Osteoblast (primary cell): ENCODE measurements at regions not wholly inside any gene's neighbourhood (a gene's known extent, or its start where the extent isn't known, plus 50 kb on each side); places are given as distances from the start of the nearest gene placed in this dataset.

Experiments used
- DNase-seq: peaks from one replicate; pipeline ENCODE4 v3.0.0; 2011; ENCODE audit warnings: low spot score, mixed read lengths; ENCODE audit not compliant: insufficient read length; ENCODE audit errors: missing footprints
- H2AFZ ChIP-seq: 2 replicates; pipeline ENCODE4 v1.6.0; 2011; ENCODE audit warnings: mild to moderate bottlenecking, low read length
- H3K27ac ChIP-seq: 2 replicates; pipeline ENCODE4 v1.5.1; 2011; ENCODE audit warnings: mild to moderate bottlenecking, low read depth, low read length, moderate library complexity
- H3K27me3 ChIP-seq: 2 replicates; pipeline ENCODE4 v1.6.0; 2012; ENCODE audit warnings: mild to moderate bottlenecking, control low read depth, inconsistent platforms, low read length, moderate library complexity; ENCODE audit not compliant: insufficient read depth
- H3K36me3 ChIP-seq: 2 replicates; pipeline ENCODE4 v1.5.1; 2011; ENCODE audit warnings: mild to moderate bottlenecking, low read length, control low read depth, moderate library complexity; ENCODE audit not compliant: insufficient read depth
- H3K4me1 ChIP-seq: 2 replicates; pipeline ENCODE4 v1.5.1; 2011; ENCODE audit warnings: mild to moderate bottlenecking, low read length, control low read depth, moderate library complexity; ENCODE audit not compliant: insufficient read depth
- H3K4me2 ChIP-seq: 2 replicates; pipeline ENCODE4 v1.6.0; 2011; ENCODE audit warnings: mild to moderate bottlenecking, low read length; ENCODE audit not compliant: insufficient read depth
- H3K4me3 ChIP-seq: fragments of 200-600 bp; sonication (generic); 3 replicates; pipeline ENCODE4 v1.5.1; 2012; ENCODE audit warnings: mild to moderate bottlenecking, low read length, inconsistent platforms; ENCODE audit not compliant: insufficient read depth
- H3K79me2 ChIP-seq: 2 replicates; pipeline ENCODE4 v1.6.0; 2012; ENCODE audit warnings: mild to moderate bottlenecking, low read length, control low read depth, inconsistent platforms; ENCODE audit not compliant: insufficient read depth
- H3K9me3 ChIP-seq: 2 replicates; pipeline ENCODE4 v1.5.1; 2011; ENCODE audit warnings: low read depth, low read length, control low read depth
- H4K20me1 ChIP-seq: 2 replicates; pipeline ENCODE4 v1.6.0; 2012; ENCODE audit warnings: mild to moderate bottlenecking, low read length, control low read depth; ENCODE audit not compliant: insufficient read depth
- TF ChIP-seq, protein P1 (sequence below): IDR thresholded peaks from 2 replicates; pipeline ENCODE4 v1.5.1; 2011; ENCODE audit warnings: mild to moderate bottlenecking, low read depth, low read length, moderate library complexity; ENCODE audit errors: extremely low read depth

DNA sequence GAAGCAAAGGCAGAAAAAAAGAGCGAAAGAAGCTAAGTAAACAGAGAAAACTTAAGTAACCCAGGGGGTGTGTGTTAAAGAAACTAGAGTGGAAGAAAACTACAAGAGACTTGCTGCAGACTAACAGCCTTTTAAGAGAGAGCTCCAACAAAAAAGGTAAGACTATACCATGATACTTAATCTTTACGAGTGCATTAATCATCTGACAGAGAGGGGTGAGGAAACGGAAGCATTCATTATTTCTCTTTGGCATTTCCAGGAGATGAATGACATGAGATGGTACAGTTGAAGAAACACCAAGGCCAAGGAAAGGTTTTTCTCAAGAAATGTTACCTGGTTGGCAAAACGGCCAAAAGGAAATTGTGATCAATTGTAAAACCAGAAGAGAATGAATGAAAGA, 906.8 kb downstream of the QKI start:
- DNase-seq, result no peak
- H3K27me3 ChIP-seq, result no peaks in the 10 kb centered on the region
- TF ChIP-seq, protein P1, sequence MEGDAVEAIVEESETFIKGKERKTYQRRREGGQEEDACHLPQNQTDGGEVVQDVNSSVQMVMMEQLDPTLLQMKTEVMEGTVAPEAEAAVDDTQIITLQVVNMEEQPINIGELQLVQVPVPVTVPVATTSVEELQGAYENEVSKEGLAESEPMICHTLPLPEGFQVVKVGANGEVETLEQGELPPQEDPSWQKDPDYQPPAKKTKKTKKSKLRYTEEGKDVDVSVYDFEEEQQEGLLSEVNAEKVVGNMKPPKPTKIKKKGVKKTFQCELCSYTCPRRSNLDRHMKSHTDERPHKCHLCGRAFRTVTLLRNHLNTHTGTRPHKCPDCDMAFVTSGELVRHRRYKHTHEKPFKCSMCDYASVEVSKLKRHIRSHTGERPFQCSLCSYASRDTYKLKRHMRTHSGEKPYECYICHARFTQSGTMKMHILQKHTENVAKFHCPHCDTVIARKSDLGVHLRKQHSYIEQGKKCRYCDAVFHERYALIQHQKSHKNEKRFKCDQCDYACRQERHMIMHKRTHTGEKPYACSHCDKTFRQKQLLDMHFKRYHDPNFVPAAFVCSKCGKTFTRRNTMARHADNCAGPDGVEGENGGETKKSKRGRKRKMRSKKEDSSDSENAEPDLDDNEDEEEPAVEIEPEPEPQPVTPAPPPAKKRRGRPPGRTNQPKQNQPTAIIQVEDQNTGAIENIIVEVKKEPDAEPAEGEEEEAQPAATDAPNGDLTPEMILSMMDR, result no peak
- H3K4me1 ChIP-seq, result no peaks in the 10 kb centered on the region
- no peak overlapping the region for H2AFZ ChIP-seq
- no peaks in the 10 kb centered on the region for H4K20me1 ChIP-seq
- no peaks in the 10 kb centered on the region for H3K9me3 ChIP-seq
- H3K27ac ChIP-seq, result no peak overlapping the region
- no peak overlapping the region for H3K4me3 ChIP-seq
- no peak overlapping the region for H3K4me2 ChIP-seq
- no peaks in the 10 kb centered on the region for H3K36me3 ChIP-seq
- no peaks in the 10 kb centered on the region for H3K79me2 ChIP-seq

DNA sequence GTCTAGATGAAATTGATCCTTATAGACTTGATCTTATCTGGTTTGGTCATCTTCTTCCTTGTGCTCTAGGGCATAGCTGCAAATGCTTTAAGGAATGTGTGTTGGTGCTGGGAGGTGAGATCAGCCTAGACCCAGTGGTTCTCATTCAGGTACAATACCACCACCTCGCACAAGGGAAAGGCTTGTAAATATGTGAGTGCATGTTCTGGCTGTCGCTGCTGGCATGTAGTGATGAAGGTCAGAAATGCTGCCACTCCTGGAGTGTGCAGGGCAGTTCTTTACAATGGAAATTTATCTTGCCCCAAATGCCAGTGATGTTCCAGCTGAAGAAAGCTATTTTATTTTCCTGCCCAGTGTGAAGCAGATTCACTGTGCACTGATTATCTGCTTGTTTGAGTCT, 900.9 kb downstream of the QKI start:
- H3K27ac ChIP-seq, result no peak overlapping the region

DNA sequence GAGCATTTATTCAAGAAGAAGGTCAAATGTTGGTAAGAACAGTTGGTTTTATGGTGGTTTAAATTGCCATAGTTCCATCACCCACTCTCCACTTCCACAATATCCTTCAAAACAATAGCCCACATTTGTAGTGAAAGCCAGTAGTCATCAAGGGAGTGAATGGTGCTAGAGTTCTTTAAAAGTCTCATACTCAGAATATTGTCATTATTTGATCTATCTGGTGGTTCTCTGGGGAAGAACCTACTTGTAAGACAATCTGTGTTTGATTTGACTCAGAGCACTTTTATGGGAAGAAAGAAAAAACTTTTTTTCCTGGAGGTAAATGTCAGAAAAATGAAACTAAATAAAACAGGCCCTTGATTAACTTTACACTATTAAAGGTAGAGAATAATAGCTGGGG, 893.8 kb downstream of the QKI start:
- Histone ChIP-seq H3K4me3 (no peak overlapping the region), H2AFZ (no peak overlapping the region), H3K27me3 (no peaks in the 10 kb centered on the region), H3K9me3 (no peaks in the 10 kb centered on the region), H3K27ac (no peak overlapping the region), H3K79me2 (no peaks in the 10 kb centered on the region), H3K36me3 (no peaks in the 10 kb centered on the region), H3K4me1 (no peaks in the 10 kb centered on the region), H4K20me1 (no peaks in the 10 kb centered on the region), H3K4me2 (no peak overlapping the region)
- TF ChIP-seq, protein P1, result no peak
- DNase-seq, result no peak

More for the DNA sequence above, 900.9 kb downstream of the QKI start:
- H2AFZ ChIP-seq, result no peak overlapping the region
- no peaks in the 10 kb centered on the region for H3K36me3 ChIP-seq
- H3K9me3 ChIP-seq, result peaks cover 3% of the 10 kb centered on the region
- H4K20me1 ChIP-seq, result no peaks in the 10 kb centered on the region
- H3K4me3 ChIP-seq, result no peak overlapping the region
- H3K4me1 ChIP-seq, result no peaks in the 10 kb centered on the region
- no peak overlapping the region for H3K4me2 ChIP-seq
- TF ChIP-seq, protein P1, result no peak
- no peak for DNase-seq
- H3K79me2 ChIP-seq, result no peaks in the 10 kb centered on the region
- no peaks in the 10 kb centered on the region for H3K27me3 ChIP-seq

DNA sequence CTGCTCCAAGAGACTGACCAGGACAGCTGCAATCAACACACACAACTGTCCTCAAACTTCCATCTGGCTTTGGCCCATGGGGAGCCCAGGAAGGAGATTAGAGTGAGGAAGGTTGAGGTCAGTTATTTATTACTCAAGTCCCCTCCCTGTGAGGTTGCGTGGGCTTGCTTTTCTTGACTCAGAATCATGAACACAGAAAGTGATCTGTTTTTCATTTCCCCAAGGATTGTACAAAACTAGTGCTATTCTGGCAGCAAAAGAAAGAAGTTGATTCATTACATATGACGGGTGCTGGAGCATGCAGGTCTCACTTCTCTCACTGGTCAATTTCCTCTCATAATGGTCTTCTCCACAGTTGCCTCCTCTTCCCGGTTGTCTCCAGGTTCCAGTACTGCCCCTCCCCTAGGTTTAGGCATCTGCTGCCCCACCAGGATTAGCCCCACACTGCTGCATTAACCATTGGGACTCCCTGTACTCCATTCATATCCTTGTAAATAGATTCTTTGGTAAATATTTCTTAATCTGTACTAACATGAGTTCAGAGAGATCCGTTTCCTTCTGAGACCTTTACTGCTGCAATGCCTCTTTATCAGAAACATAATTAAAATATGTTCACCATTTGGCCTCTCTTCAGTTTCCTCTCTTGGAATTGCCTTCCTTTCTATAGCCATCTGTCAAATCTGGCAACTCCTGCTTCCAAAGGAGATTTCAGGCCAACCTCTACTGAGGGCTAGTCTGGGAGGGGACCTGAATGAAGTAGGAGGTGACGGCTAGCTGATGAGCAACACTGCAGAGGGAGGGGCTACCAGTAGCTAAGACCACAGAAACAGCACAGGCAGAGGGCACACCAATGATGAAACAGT, 888.8 kb downstream of the QKI start:
- Histone ChIP-seq H3K9me3 (no peaks in the 10 kb centered on the region), H3K4me1 (no peaks in the 10 kb centered on the region), H3K4me3 (no peak overlapping the region), H3K4me2 (no peak overlapping the region), H4K20me1 (no peaks in the 10 kb centered on the region), H3K27me3 (no peaks in the 10 kb centered on the region), H2AFZ (no peak overlapping the region), H3K36me3 (no peaks in the 10 kb centered on the region), H3K79me2 (no peaks in the 10 kb centered on the region), H3K27ac (no peak overlapping the region)
- TF ChIP-seq, protein P1, result no peak
- DNase-seq, result no peak
